IMR-90 (cell line): ENCODE measurements at regions not wholly inside any gene's neighbourhood (a gene's known extent, or its start where the extent isn't known, plus 50 kb on each side); places are given as distances from the start of the nearest gene placed in this dataset.
A peak's percentile ranks its signal among the peaks of the same experiment; 100 is the strongest.

ENCODE experiments used
- ATAC-seq: fragments of 200-7000 bp; cut with Tn5 transposase; 2 replicates; pipeline ENCODE4 v1.9.1; 2020; ENCODE audit warnings: low read depth, mild to moderate bottlenecking, moderate library complexity
- BruUV-seq: library from RNA; stranded (reverse); fragments of 400-500 nt; replicated peaks from 2 replicates; lab custom pipeline; 2021; lab: Mats Ljungman, UMichigan
- CTCF ChIA-PET: fragments of 300-600 bp; formaldehyde crosslinking; extraction: SDS; loops from one replicate; lab custom pipeline; 2021; ENCODE audit warnings: antibody characterized with exemption; lab: Yijun Ruan, JAX
- POLR2A ChIA-PET: fragments of 300-600 bp; sonication (Branson Sonifier 250); formaldehyde crosslinking; loops from one replicate; lab custom pipeline; 2022; ENCODE audit warnings: antibody characterized with exemption; ENCODE audit not compliant: unreplicated experiment; lab: Charles Lee
- DNase-seq: peaks from one replicate; pipeline ENCODE4 v3.0.0; 2013
- H2AFZ ChIP-seq: replicated peaks from 2 replicates; pipeline ENCODE3; 2013; ENCODE audit warnings: low read length, mild to moderate bottlenecking; ENCODE audit not compliant: poor library complexity
- H2AK5ac ChIP-seq: 2 replicates; pipeline ENCODE4 v1.6.1; 2013; ENCODE audit warnings: low read depth, low read length, inconsistent platforms
- H2AK9ac ChIP-seq: replicated peaks from 2 replicates; pipeline ENCODE3; 2013; ENCODE audit warnings: mild to moderate bottlenecking, low read depth, low read length, moderate library complexity; ENCODE audit not compliant: poor library complexity
- H2BK120ac ChIP-seq: 2 replicates; pipeline ENCODE4 v1.6.1; 2013; ENCODE audit warnings: low read depth, low read length, inconsistent platforms
- H2BK15ac ChIP-seq: 3 replicates; pipeline ENCODE4 v1.6.1; 2013; ENCODE audit warnings: low read depth, low read length, inconsistent platforms
- H2BK20ac ChIP-seq: 2 replicates; pipeline ENCODE4 v1.6.1; 2013; ENCODE audit warnings: low read depth, mild to moderate bottlenecking, inconsistent platforms, low read length, moderate library complexity
- H2BK5ac ChIP-seq: 2 replicates; pipeline ENCODE4 v1.6.1; 2013; ENCODE audit warnings: mild to moderate bottlenecking, low read depth, low read length, inconsistent platforms; ENCODE audit not compliant: poor library complexity, severe bottlenecking
- H3K14ac ChIP-seq: replicated peaks from 2 replicates; pipeline ENCODE4 v1.6.1; 2013; ENCODE audit warnings: low read depth, low read length, inconsistent platforms
- H3K18ac ChIP-seq: 2 replicates; pipeline ENCODE4 v1.6.1; 2013; ENCODE audit warnings: low read depth, low read length, control low read depth
- H3K23ac ChIP-seq: 2 replicates; pipeline ENCODE4 v1.6.1; 2013; ENCODE audit warnings: low read depth, low read length, inconsistent platforms
- H3K27ac ChIP-seq: 2 replicates; pipeline ENCODE4 v1.5.1; 2013; ENCODE audit warnings: mild to moderate bottlenecking, control low read depth, low read length; ENCODE audit not compliant: insufficient read depth
- H3K27me3 ChIP-seq: 2 replicates; pipeline ENCODE4 v1.6.1; 2013; ENCODE audit warnings: low read length; ENCODE audit not compliant: control insufficient read depth, insufficient read depth
- H3K36me3 ChIP-seq: 2 replicates; pipeline ENCODE4 v1.6.1; 2013; ENCODE audit warnings: low read length, mixed read lengths; ENCODE audit not compliant: control insufficient read depth, insufficient read depth
- H3K4ac ChIP-seq: 2 replicates; pipeline ENCODE4 v1.6.1; 2013; ENCODE audit warnings: low read depth, low read length, inconsistent platforms
- H3K4me1 ChIP-seq: 2 replicates; pipeline ENCODE4 v1.6.1; 2013; ENCODE audit warnings: low read length, mixed read lengths; ENCODE audit not compliant: control insufficient read depth, insufficient read depth
- H3K4me2 ChIP-seq: 2 replicates; pipeline ENCODE4 v1.6.1; 2013; ENCODE audit warnings: low read depth, mild to moderate bottlenecking, control low read depth, low read length, moderate library complexity
- H3K4me3 ChIP-seq: 2 replicates; pipeline ENCODE4 v1.5.1; 2013; ENCODE audit warnings: low read depth, mild to moderate bottlenecking, control low read depth, low read length, moderate library complexity; ENCODE audit not compliant: insufficient read depth
- H3K56ac ChIP-seq: 2 replicates; pipeline ENCODE4 v1.6.1; 2013; ENCODE audit warnings: low read length, inconsistent platforms; ENCODE audit not compliant: insufficient read depth; ENCODE audit errors: extremely low read depth
- H3K79me1 ChIP-seq, 2 experiments: 2 replicates each; pipeline ENCODE4 v1.6.1; 2013; ENCODE audit warnings: low read length in 2 of 2, inconsistent platforms in 1 of 2, low read depth in 1 of 2
- H3K9ac ChIP-seq: 2 replicates; pipeline ENCODE4 v1.6.1; 2013; ENCODE audit warnings: low read depth, low read length, control low read depth
- H3K9me1 ChIP-seq: 2 replicates; pipeline ENCODE4 v1.6.1; 2013; ENCODE audit warnings: low read length, inconsistent platforms; ENCODE audit not compliant: insufficient read depth
- H3K9me3 ChIP-seq: 2 replicates; pipeline ENCODE4 v1.6.1; 2013; ENCODE audit warnings: low read length; ENCODE audit not compliant: control insufficient read depth, insufficient read depth
- H4K20me1 ChIP-seq: 2 replicates; pipeline ENCODE4 v1.6.1; 2013; ENCODE audit warnings: low read length, inconsistent platforms; ENCODE audit not compliant: insufficient read depth
- H4K5ac ChIP-seq: 2 replicates; pipeline ENCODE4 v1.6.1; 2013; ENCODE audit warnings: mild to moderate bottlenecking, low read depth, low read length, control low read depth
- H4K8ac ChIP-seq, 2 experiments: 2 replicates each; pipeline ENCODE4 v1.6.1; 2013; ENCODE audit warnings: low read depth in 2 of 2, low read length in 2 of 2, control low read depth in 1 of 2, inconsistent platforms in 1 of 2
- H4K91ac ChIP-seq: 2 replicates; pipeline ENCODE4 v1.6.1; 2013; ENCODE audit warnings: low read depth, low read length, inconsistent platforms; ENCODE audit not compliant: insufficient read depth
- BHLHE40 ChIP-seq: fragments of 150-350 bp; IDR thresholded peaks from 2 replicates; pipeline ENCODE4 v1.6.1; 2016; ENCODE audit warnings: mild to moderate bottlenecking, low read depth, low read length
- CEBPB ChIP-seq: IDR thresholded peaks from 2 replicates; pipeline ENCODE4 v1.6.1; 2012; ENCODE audit warnings: low read depth, low read length, improper control_type of control experiment
- CHD1 ChIP-seq: IDR thresholded peaks from 2 replicates; pipeline ENCODE4 v1.6.1; 2012; ENCODE audit warnings: low read depth, low read length, improper control_type of control experiment
- CTCF ChIP-seq: conservative IDR thresholded peaks from 2 replicates; pipeline ENCODE4 v1.5.1; 2012; ENCODE audit warnings: mild to moderate bottlenecking, low read depth, low read length, improper control_type of control experiment
- ELK1 ChIP-seq: fragments of 150-350 bp; IDR thresholded peaks from 2 replicates; pipeline ENCODE4 v1.6.1; 2016; ENCODE audit warnings: low read depth, mild to moderate bottlenecking, low read length, moderate library complexity, borderline replicate concordance
- FOS ChIP-seq: fragments of 150-350 bp; IDR thresholded peaks from 2 replicates; pipeline ENCODE4 v1.6.1; 2016; ENCODE audit warnings: low read depth, low read length
- MAFK ChIP-seq: IDR thresholded peaks from 2 replicates; pipeline ENCODE4 v1.6.1; 2012; ENCODE audit warnings: low read depth, low read length, improper control_type of control experiment
- MAZ ChIP-seq: IDR thresholded peaks from 2 replicates; pipeline ENCODE4 v1.6.1; 2012; ENCODE audit warnings: low read depth, mild to moderate bottlenecking, low read length, improper control_type of control experiment, moderate library complexity, borderline replicate concordance
- MXI1 ChIP-seq: IDR thresholded peaks from 2 replicates; pipeline ENCODE4 v1.6.1; 2012; ENCODE audit warnings: low read depth, mild to moderate bottlenecking, low read length, moderate library complexity, borderline replicate concordance
- NFE2L2 ChIP-seq: fragments of 150-350 bp; IDR thresholded peaks from 2 replicates; pipeline ENCODE4 v1.6.1; 2016; ENCODE audit warnings: low read depth, mild to moderate bottlenecking, low read length
- POLR2A ChIP-seq: IDR thresholded peaks from 2 replicates; pipeline ENCODE4 v1.6.1; 2012; ENCODE audit warnings: mild to moderate bottlenecking, low read depth, low read length
- RAD21 ChIP-seq: IDR thresholded peaks from 2 replicates; pipeline ENCODE4 v1.6.1; 2012; ENCODE audit warnings: low read length, improper control_type of control experiment
- RCOR1 ChIP-seq: IDR thresholded peaks from 2 replicates; pipeline ENCODE4 v1.6.1; 2012; ENCODE audit warnings: mild to moderate bottlenecking, low read length, improper control_type of control experiment; ENCODE audit not compliant: insufficient replicate concordance
- RFX5 ChIP-seq: IDR thresholded peaks from 2 replicates; pipeline ENCODE4 v1.8.0; 2012; ENCODE audit warnings: low read depth, mild to moderate bottlenecking, low read length, moderate library complexity
- SMC3 ChIP-seq: fragments of 150-350 bp; IDR thresholded peaks from 2 replicates; pipeline ENCODE4 v1.6.1; 2016; ENCODE audit warnings: low read depth, mild to moderate bottlenecking, antibody characterized with exemption, low read length, moderate library complexity
- USF2 ChIP-seq: fragments of 150-350 bp; IDR thresholded peaks from 2 replicates; pipeline ENCODE4 v1.6.1; 2017; ENCODE audit warnings: mild to moderate bottlenecking, antibody characterized with exemption, low read length, low read depth
- WGBS, 2 experiments: methylation state at CpG; one replicate each; pipeline versions ENCODE4 v1.1.5 to v1.1.7; 2013; ENCODE audit warnings: missing lambda C conversion rate in 2 of 2; ENCODE audit not compliant: insufficient read length in 1 of 2; ENCODE audit errors: extremely low coverage in 2 of 2; 5-methylcytosine and 5-hydroxymethylcytosine counted together
- dilution Hi-C: fragments of 300-500 bp; cut with HindIII; formaldehyde crosslinking; loops from one replicate; pipeline ENCODE4 v1.14.3; 2018; ENCODE audit warnings: low sequenced_read_pairs; ENCODE audit not compliant: unreplicated experiment
- in situ Hi-C: fragments of 300-500 bp; cut with MboI; formaldehyde crosslinking; loops from 3 replicates; pipeline ENCODE4 v1.14.3; 2019; ENCODE audit warnings: low sequenced_read_pairs, inconsistent platforms, mixed read lengths
- intact Hi-C: fragments of 100-400 bp; cut with micrococcal nuclease; formaldehyde crosslinking; loops from 2 replicates; pipeline ENCODE4 v1.10.0; 2022

- H2AK5ac ChIP-seq, result peak overlapping the region; percentile 37; the same call in 1 of the 2 replicates
- peak overlapping the region; percentile 12 for H2AK9ac ChIP-seq
- dilution Hi-C loops, result no loop called here
- H4K91ac ChIP-seq, result peak overlapping the region; percentile 52
- peak overlapping the region; percentile 18; the same call in 1 of the 2 replicates for H3K23ac ChIP-seq
- peak overlapping the region; percentile 35 to 88; a peak in 3 of 4 replicates for H4K8ac ChIP-seq
- peak overlapping the region; percentile 42; the same call in 1 of the 2 replicates for H3K4ac ChIP-seq
- H2BK5ac ChIP-seq, result peak overlapping the region; percentile 8
- H3K4me2 ChIP-seq, result no peak overlapping the region
- no peak overlapping the region for H3K56ac ChIP-seq
- in situ Hi-C loops, result no loop called here
- peaks cover 13% of the 10 kb centered on the region for H3K4me1 ChIP-seq
- no peaks in the 10 kb centered on the region for H4K20me1 ChIP-seq
- DNase-seq (no peak), ATAC-seq (peak; percentile 22; the same call in 1 of the 2 replicates)
- no peak overlapping the region for H3K4me3 ChIP-seq
- H3K36me3 ChIP-seq, result no peaks in the 10 kb centered on the region
- H2BK120ac ChIP-seq, result no peak overlapping the region; the same call in 1 of the 2 replicates
- no peaks in the 10 kb centered on the region for H3K27me3 ChIP-seq
- H3K9me1 ChIP-seq, result no peaks in the 10 kb centered on the region
- H3K9ac ChIP-seq, result no peak overlapping the region
- no CpG with 5 or more reads among the region's 2 CpGs for WGBS, 2 experiments
- 0 out of 2 replicates have a peak overlapping the region, but pooled peaks have one; percentile 42 for H3K18ac ChIP-seq
- TF ChIP-seq CHD1, result no peak
- TF ChIP-seq CEBPB, result no peak
- no peak for TF ChIP-seq MAZ
- no peak for TF ChIP-seq FOS
- TF ChIP-seq MXI1, result no peak
- no peak for TF ChIP-seq RAD21
- TF ChIP-seq MAFK, result no peak
- TF ChIP-seq RCOR1, result no peak
- TF ChIP-seq CTCF, result no peak
- TF ChIP-seq POLR2A, result no peak
- no peak for TF ChIP-seq RFX5
- no peak for TF ChIP-seq BHLHE40
- TF ChIP-seq SMC3, result no peak
- TF ChIP-seq NFE2L2, result no peak
- TF ChIP-seq USF2, result no peak
- TF ChIP-seq ELK1, result no peak
- H4K5ac ChIP-seq, result peak overlapping the region; percentile 11
- ChIA-PET CTCF (interaction anchor here (0.6 to 1.1 kb wide), 2 partner anchors 11 to 74 kb away, joined by 3 read pairs; no protein-coding TSS in a partner anchor), POLR2A (no interaction called here)
- no TSS peak for BruUV-seq
- peak overlapping the region; percentile 80 for H2AFZ ChIP-seq
- H2BK20ac ChIP-seq, result peak overlapping the region; percentile 17; the same call in 1 of the 2 replicates
- H3K9me3 ChIP-seq, result no peaks in the 10 kb centered on the region
- intact Hi-C loops, result no loop called here
- H2BK15ac ChIP-seq, result peak overlapping the region; percentile 53; the same call in 2 of the 3 replicates
- no peak overlapping the region for H3K27ac ChIP-seq
- H3K14ac ChIP-seq, result peak overlapping the region; percentile 12
- H3K79me1 ChIP-seq, result no peaks in the 10 kb centered on the region
These were observed 144.2 kb upstream of the FRMD6 start for GRCh38 chr14:51507511-51507905.
